ENCODE measurements at regions not wholly inside any gene's neighbourhood (a gene's known extent, or its start where the extent isn't known, plus 50 kb on each side); places are given as distances from the start of the nearest gene placed in this dataset.
"Not testable (repeated sequence)": the region's sequence is repeated elsewhere in the genome, so short reads cannot be mapped to it uniquely, and the experiment has no call there.

- DNase-seq (ENCODE audit: low read depth): no peak
Observed at GRCh38 chr10:60618861-60619260, 159.4 kb upstream of the CDK1 start.

GRCh38 chr10:60615541-60615940 lies 162.7 kb upstream of the CDK1 start:
- DNase-seq (ENCODE audit: low read depth): no peak

- DNase-seq (ENCODE audit: low read depth): no peak
Observed at GRCh38 chr10:60614363-60614762, 163.9 kb upstream of the CDK1 start.

GRCh38 chr10:60613434-60613833 lies 164.8 kb upstream of the CDK1 start:
- DNase-seq (ENCODE audit: low read depth): no peak

GRCh38 chr10:60611291-60611747 lies 167.0 kb upstream of the CDK1 start:
- peak; percentile 95 for DNase-seq (ENCODE audit: low read depth)

- DNase-seq (ENCODE audit: low read depth): no peak
Observed at GRCh38 chr10:60607372-60607771, 170.9 kb upstream of the CDK1 start.

GRCh38 chr10:60606343-60607080 lies 171.8 kb upstream of the CDK1 start:
- no peak for DNase-seq (ENCODE audit: low read depth)

GRCh38 chr10:60605476-60605875 lies 172.8 kb upstream of the CDK1 start:
- DNase-seq (ENCODE audit: low read depth): no peak

GRCh38 chr10:60604342-60604741 lies 173.9 kb upstream of the CDK1 start:
- peak; percentile 37 for DNase-seq (ENCODE audit: low read depth)

- DNase-seq (ENCODE audit: low read depth): no peak
Observed at GRCh38 chr10:60597513-60597912, 180.8 kb upstream of the CDK1 start.

- no peak for DNase-seq (ENCODE audit: low read depth)
Observed at GRCh38 chr10:60595852-60596251, 182.4 kb upstream of the CDK1 start.

- DNase-seq (ENCODE audit: low read depth): peak; percentile 35
Observed at GRCh38 chr10:60594476-60595051, 183.7 kb upstream of the CDK1 start.

- no peak for DNase-seq (ENCODE audit: low read depth)
Observed at GRCh38 chr10:60591119-60591518, 187.2 kb upstream of the CDK1 start.

- no peak for DNase-seq (ENCODE audit: low read depth)
Observed at GRCh38 chr10:60589376-60589775, 188.9 kb upstream of the CDK1 start.

- not testable (repeated sequence) for DNase-seq (ENCODE audit: low read depth)
Observed at GRCh38 chr10:60581782-60582181, 192.1 kb upstream of the ANK3 start.

- no peak for DNase-seq (ENCODE audit: low read depth)
Observed at GRCh38 chr10:60578217-60578616, 188.5 kb upstream of the ANK3 start.

GRCh38 chr10:60576130-60577069 lies 186.7 kb upstream of the ANK3 start:
- no peak for DNase-seq (ENCODE audit: low read depth)

GRCh38 chr10:60575105-60575504 lies 185.4 kb upstream of the ANK3 start:
- DNase-seq (ENCODE audit: low read depth): no peak

GRCh38 chr10:60574388-60574787 lies 184.7 kb upstream of the ANK3 start:
- DNase-seq (ENCODE audit: low read depth): no peak

GRCh38 chr10:60573336-60573735 lies 183.7 kb upstream of the ANK3 start:
- peak; percentile 82 for DNase-seq (ENCODE audit: low read depth)

GRCh38 chr10:60572511-60573194 lies 183.0 kb upstream of the ANK3 start:
- peak; percentile 52 for DNase-seq (ENCODE audit: low read depth)

GRCh38 chr10:60570896-60571295 lies 181.2 kb upstream of the ANK3 start:
- no peak for DNase-seq (ENCODE audit: low read depth)

Measured in renal cortical epithelial cell (primary cell).